Parathyroid adenoma (tissue), 2 donors: ENCODE measurements at regions not wholly inside any gene's neighbourhood (a gene's known extent, or its start where the extent isn't known, plus 50 kb on each side); places are given as distances from the start of the nearest gene placed in this dataset.

Experiments used
- H2AFZ ChIP-seq: fragments of 300-600 bp; sonication (generic); one replicate; pipeline ENCODE4 v1.7.0; 2017; ENCODE audit warnings: antibody characterized with exemption, mild to moderate bottlenecking
- H3K27ac ChIP-seq: fragments of 300-600 bp; sonication (generic); one replicate; pipeline ENCODE4 v1.7.0; 2017
- H3K27me3 ChIP-seq: fragments of 300-600 bp; sonication (generic); one replicate; pipeline ENCODE4 v1.7.0; 2017; ENCODE audit warnings: low read length; ENCODE audit not compliant: control insufficient read depth, insufficient read depth
- H3K36me3 ChIP-seq: fragments of 300-600 bp; sonication (generic); one replicate; pipeline ENCODE4 v1.7.0; 2017; ENCODE audit warnings: low read length; ENCODE audit not compliant: control insufficient read depth, insufficient read depth
- H3K4me1 ChIP-seq: fragments of 300-600 bp; sonication (generic); one replicate; pipeline ENCODE4 v1.7.0; 2017; ENCODE audit warnings: control low read depth
- H3K4me2 ChIP-seq: fragments of 300-600 bp; sonication (generic); one replicate; pipeline ENCODE4 v1.7.0; 2017; ENCODE audit warnings: low read length
- H3K4me3 ChIP-seq: fragments of 300-600 bp; sonication (generic); one replicate; pipeline ENCODE4 v1.7.0; 2017; ENCODE audit warnings: low read depth, low read length
- H3K79me2 ChIP-seq: fragments of 300-600 bp; sonication (generic); one replicate; pipeline ENCODE4 v1.7.0; 2017; ENCODE audit warnings: control low read depth
- H3K9ac ChIP-seq: fragments of 300-600 bp; sonication (generic); one replicate; pipeline ENCODE4 v1.7.0; 2017; ENCODE audit warnings: mild to moderate bottlenecking
- H3K9me3 ChIP-seq: fragments of 300-600 bp; sonication (generic); one replicate; pipeline ENCODE4 v1.7.0; 2017; ENCODE audit warnings: low read length; ENCODE audit not compliant: control insufficient read depth
- TF ChIP-seq, protein P1 (sequence below): fragments of 300-600 bp; sonication (generic); IDR thresholded peaks from one replicate; pipeline ENCODE4 v1.7.0; 2017; ENCODE audit warnings: antibody characterized with exemption, mild to moderate bottlenecking
- donor health status: primary hyperparathyroidism.

DNA sequence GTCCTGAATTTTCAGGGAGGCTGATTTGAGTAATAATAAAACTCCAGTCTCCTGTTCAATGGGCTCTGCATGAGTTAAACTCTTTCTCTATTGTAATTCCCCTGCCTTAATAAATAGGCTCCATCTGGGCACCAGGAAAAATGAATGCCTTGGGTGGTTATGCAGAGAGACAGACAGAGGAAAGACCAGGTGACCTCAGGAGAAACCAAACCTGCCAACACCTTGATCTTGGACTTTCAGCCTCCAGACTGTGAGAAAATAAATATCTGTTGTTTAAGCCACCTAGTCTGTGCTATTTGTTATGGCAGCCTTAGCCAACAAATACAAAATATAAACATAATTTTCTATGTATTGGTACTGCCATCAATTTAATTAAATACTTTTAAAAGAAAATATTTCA lies 64.8 kb upstream of the RAP2B start:
- no peaks in the 10 kb centered on the region for H3K79me2 ChIP-seq
- H3K27me3 ChIP-seq, result no peaks in the 10 kb centered on the region
- no peaks in the 10 kb centered on the region for H3K36me3 ChIP-seq
- H3K9me3 ChIP-seq, result no peaks in the 10 kb centered on the region
- H3K4me3 ChIP-seq, result no peak overlapping the region
- H3K27ac ChIP-seq, result no peak overlapping the region
- no peak overlapping the region for H3K4me2 ChIP-seq
- TF ChIP-seq, protein P1, sequence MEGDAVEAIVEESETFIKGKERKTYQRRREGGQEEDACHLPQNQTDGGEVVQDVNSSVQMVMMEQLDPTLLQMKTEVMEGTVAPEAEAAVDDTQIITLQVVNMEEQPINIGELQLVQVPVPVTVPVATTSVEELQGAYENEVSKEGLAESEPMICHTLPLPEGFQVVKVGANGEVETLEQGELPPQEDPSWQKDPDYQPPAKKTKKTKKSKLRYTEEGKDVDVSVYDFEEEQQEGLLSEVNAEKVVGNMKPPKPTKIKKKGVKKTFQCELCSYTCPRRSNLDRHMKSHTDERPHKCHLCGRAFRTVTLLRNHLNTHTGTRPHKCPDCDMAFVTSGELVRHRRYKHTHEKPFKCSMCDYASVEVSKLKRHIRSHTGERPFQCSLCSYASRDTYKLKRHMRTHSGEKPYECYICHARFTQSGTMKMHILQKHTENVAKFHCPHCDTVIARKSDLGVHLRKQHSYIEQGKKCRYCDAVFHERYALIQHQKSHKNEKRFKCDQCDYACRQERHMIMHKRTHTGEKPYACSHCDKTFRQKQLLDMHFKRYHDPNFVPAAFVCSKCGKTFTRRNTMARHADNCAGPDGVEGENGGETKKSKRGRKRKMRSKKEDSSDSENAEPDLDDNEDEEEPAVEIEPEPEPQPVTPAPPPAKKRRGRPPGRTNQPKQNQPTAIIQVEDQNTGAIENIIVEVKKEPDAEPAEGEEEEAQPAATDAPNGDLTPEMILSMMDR, result no peak
- no peak overlapping the region for H2AFZ ChIP-seq
- H3K9ac ChIP-seq, result no peak overlapping the region
- H3K4me1 ChIP-seq, result no peaks in the 10 kb centered on the region

DNA sequence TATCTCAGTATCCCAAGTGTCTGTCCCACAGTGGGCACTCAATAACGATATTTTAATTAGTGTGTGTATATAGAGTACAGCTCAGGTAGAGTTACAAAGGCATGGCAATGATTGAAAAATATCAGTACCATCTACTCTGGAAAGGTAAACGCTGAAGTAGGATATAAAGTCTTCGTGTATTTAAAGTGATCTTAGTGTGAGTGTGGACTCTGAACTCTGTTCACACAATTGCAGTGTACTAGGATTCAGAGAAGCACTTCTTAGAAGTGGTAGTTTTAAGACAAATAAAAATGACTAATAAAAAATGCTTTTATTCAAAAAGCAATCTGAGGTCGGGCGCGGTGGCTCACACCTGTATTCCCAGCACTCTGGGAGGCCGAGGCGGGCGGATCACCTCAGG lies 62.9 kb upstream of the RAP2B start:
- no peaks in the 10 kb centered on the region for H3K4me1 ChIP-seq
- no peak overlapping the region for H2AFZ ChIP-seq
- no peak overlapping the region for H3K4me2 ChIP-seq
- no peaks in the 10 kb centered on the region for H3K79me2 ChIP-seq
- H3K27me3 ChIP-seq, result no peaks in the 10 kb centered on the region
- H3K9ac ChIP-seq, result no peak overlapping the region
- no peaks in the 10 kb centered on the region for H3K9me3 ChIP-seq
- no peaks in the 10 kb centered on the region for H3K36me3 ChIP-seq
- H3K4me3 ChIP-seq, result no peak overlapping the region
- TF ChIP-seq, protein P1, result no peak
- no peak overlapping the region for H3K27ac ChIP-seq

DNA sequence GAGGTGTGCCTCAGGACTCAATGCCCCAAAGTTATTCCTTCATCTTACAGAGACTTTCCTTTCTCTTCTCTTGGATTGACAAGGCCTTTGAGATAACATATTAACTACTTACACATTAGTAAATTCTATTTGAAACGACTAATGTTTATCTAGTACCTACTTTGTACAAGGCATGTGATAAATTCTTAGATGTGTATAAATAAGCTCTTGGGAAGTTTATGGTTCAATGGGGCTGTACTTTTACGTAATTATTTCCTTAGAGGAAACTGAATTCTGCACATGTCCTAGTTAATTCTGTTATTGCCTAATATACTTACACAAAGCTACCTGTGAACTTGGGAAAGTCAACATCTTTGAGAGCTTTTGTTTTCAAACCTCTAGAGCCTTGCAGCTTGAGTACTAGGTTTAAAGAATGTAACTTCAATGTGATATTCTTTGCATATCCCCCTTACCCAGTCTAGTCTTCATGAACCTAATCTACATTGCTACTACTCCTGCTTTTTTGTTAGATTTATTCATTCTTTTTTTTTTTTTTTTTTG lies 58.5 kb upstream of the RAP2B start:
- H3K4me1 ChIP-seq, result no peaks in the 10 kb centered on the region
- H3K27ac ChIP-seq, result no peak overlapping the region
- TF ChIP-seq, protein P1, result no peak
- H3K4me2 ChIP-seq, result no peak overlapping the region
- no peaks in the 10 kb centered on the region for H3K79me2 ChIP-seq
- H3K27me3 ChIP-seq, result no peaks in the 10 kb centered on the region
- H3K36me3 ChIP-seq, result no peaks in the 10 kb centered on the region
- no peaks in the 10 kb centered on the region for H3K9me3 ChIP-seq
- H3K4me3 ChIP-seq, result no peak overlapping the region
- no peak overlapping the region for H2AFZ ChIP-seq
- H3K9ac ChIP-seq, result no peak overlapping the region

DNA sequence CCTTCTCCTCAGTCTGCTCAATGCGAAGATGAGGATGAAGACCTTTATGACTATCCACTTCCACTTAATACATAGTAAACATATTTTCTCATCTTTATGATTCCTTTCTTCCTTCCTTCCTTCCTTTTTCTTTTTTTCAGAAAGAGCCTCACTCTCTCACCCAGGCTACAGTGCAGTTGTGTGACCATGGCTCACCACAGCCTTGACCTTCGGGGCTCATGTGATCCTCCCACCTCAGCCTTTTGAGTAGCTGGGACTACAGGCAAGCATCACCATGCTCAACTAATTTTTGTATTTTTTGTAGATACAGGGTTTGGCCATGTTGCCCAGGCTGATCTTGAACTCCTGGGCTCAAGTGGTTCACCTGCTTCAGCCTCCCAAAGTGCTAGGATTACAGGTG lies 52.0 kb upstream of the RAP2B start:
- Histone ChIP-seq H3K27me3 (no peaks in the 10 kb centered on the region), H3K27ac (no peak overlapping the region), H2AFZ (no peak overlapping the region), H3K9me3 (no peaks in the 10 kb centered on the region), H3K4me3 (no peak overlapping the region), H3K36me3 (no peaks in the 10 kb centered on the region), H3K4me1 (no peaks in the 10 kb centered on the region), H3K79me2 (no peaks in the 10 kb centered on the region), H3K4me2 (no peak overlapping the region), H3K9ac (no peak overlapping the region)
- TF ChIP-seq, protein P1, result no peak

DNA sequence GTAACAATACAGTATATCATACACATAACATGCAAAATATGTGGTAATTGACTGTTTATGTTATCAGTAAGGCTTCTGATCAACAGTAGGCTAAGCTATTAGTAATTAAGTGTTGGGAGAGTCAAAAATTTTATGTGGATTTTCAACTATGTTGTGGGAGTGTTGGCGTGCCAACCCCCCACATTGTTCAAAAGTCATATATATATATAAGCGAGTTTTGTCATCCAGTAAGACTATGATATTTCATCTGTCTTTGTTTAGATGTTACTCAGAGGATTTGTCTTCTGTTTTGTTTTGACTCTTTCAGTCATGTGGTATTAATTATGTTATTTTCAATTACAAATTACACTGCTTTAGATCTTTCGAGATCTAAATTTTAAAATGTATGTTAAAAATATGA lies 51.0 kb upstream of the RAP2B start:
- H3K27me3 ChIP-seq, result no peaks in the 10 kb centered on the region
- TF ChIP-seq, protein P1, result no peak

More for the DNA sequence above, 51.0 kb upstream of the RAP2B start:
- Histone ChIP-seq H3K36me3 (no peaks in the 10 kb centered on the region), H3K9ac (no peak overlapping the region), H3K4me3 (no peak overlapping the region), H2AFZ (no peak overlapping the region), H3K4me1 (no peaks in the 10 kb centered on the region), H3K27ac (no peak overlapping the region), H3K9me3 (no peaks in the 10 kb centered on the region), H3K79me2 (no peaks in the 10 kb centered on the region), H3K4me2 (no peak overlapping the region)
